ENCODE measurements at regions not wholly inside any gene's neighbourhood (a gene's known extent, or its start where the extent isn't known, plus 50 kb on each side); places are given as distances from the start of the nearest gene placed in this dataset.

GRCh38 chr4:117327491-117327890 lies 242.1 kb upstream of the TRAM1L1 start:
- no peak for DNase-seq

GRCh38 chr4:117328333-117328732 lies 243.0 kb upstream of the TRAM1L1 start:
- DNase-seq = no peak

GRCh38 chr4:117331817-117332216 lies 246.4 kb upstream of the TRAM1L1 start:
- no peak for DNase-seq

- DNase-seq = no peak
These were observed 249.2 kb upstream of the TRAM1L1 start for GRCh38 chr4:117334451-117335188.

GRCh38 chr4:117357437-117357836 lies 272.1 kb upstream of the TRAM1L1 start:
- DNase-seq = no peak

- DNase-seq = no peak
These were observed 272.5 kb upstream of the TRAM1L1 start for GRCh38 chr4:117357866-117358265.

GRCh38 chr4:117370944-117371668 lies 285.7 kb upstream of the TRAM1L1 start:
- no peak for DNase-seq

GRCh38 chr4:117375101-117375500 lies 289.7 kb upstream of the TRAM1L1 start:
- no peak for DNase-seq

- no peak for DNase-seq
These were observed 291.3 kb upstream of the TRAM1L1 start for GRCh38 chr4:117376692-117377091.

GRCh38 chr4:117378942-117379341 lies 293.6 kb upstream of the TRAM1L1 start:
- DNase-seq = no peak

GRCh38 chr4:117383468-117383867 lies 298.1 kb upstream of the TRAM1L1 start:
- DNase-seq = no peak

- DNase-seq = no peak
These were observed 300.1 kb upstream of the TRAM1L1 start for GRCh38 chr4:117385526-117385925.

- no peak for DNase-seq
These were observed 301.7 kb upstream of the TRAM1L1 start for GRCh38 chr4:117387072-117387471.

- DNase-seq = no peak
These were observed 314.9 kb upstream of the TRAM1L1 start for GRCh38 chr4:117400039-117400835.

GRCh38 chr4:117412661-117413060 lies 327.3 kb upstream of the TRAM1L1 start:
- no peak for DNase-seq

GRCh38 chr4:117417856-117418255 lies 332.5 kb upstream of the TRAM1L1 start:
- DNase-seq = no peak

- no peak for DNase-seq
These were observed 335.6 kb upstream of the TRAM1L1 start for GRCh38 chr4:117420948-117421347.

- DNase-seq = no peak
These were observed 336.3 kb upstream of the TRAM1L1 start for GRCh38 chr4:117421706-117422105.

GRCh38 chr4:117422297-117422696 lies 336.9 kb upstream of the TRAM1L1 start:
- no peak for DNase-seq

- DNase-seq = no peak
These were observed 340.3 kb upstream of the TRAM1L1 start for GRCh38 chr4:117425636-117426035.

GRCh38 chr4:117428536-117428935 lies 343.2 kb upstream of the TRAM1L1 start:
- no peak for DNase-seq

- DNase-seq = no peak
These were observed 343.7 kb upstream of the TRAM1L1 start for GRCh38 chr4:117429061-117429460.

- DNase-seq = no peak
These were observed 344.1 kb upstream of the TRAM1L1 start for GRCh38 chr4:117429506-117429905.

GRCh38 chr4:117434424-117434823 lies 349.0 kb upstream of the TRAM1L1 start:
- no peak for DNase-seq
